ENCODE measurements at regions not wholly inside any gene's neighbourhood (a gene's known extent, or its start where the extent isn't known, plus 50 kb on each side); places are given as distances from the start of the nearest gene placed in this dataset.

GRCh38 chr10:94218493-94219183 is 144.1 kb downstream of the NOC3L start:
- Histone ChIP-seq H3K36me3 (no peaks in the 10 kb centered on the region), H3K4me1 (peaks cover 0 to 21% (median 0%) of the 10 kb centered on the region in 4 donors), H3K27me3 (no peaks in the 10 kb centered on the region), H3K27ac (no peak overlapping the region), H3K4me3 (no peak overlapping the region), H3K9me3 (no peaks in the 10 kb centered on the region)
- 77 to 88% methylated on average over 2 of the region's 2 CpGs for WGBS, 2 donors
- DNase-seq (ENCODE audit: low spot score in 2 of 2) = no peak
- TF ChIP-seq EP300 (IDR thresholded peaks at IDR 0.05) = no peak
- no peak for TF ChIP-seq POLR2A (IDR thresholded peaks at IDR 0.05)
- no peak for TF ChIP-seq CTCF (IDR thresholded peaks at IDR 0.05)

DNA sequence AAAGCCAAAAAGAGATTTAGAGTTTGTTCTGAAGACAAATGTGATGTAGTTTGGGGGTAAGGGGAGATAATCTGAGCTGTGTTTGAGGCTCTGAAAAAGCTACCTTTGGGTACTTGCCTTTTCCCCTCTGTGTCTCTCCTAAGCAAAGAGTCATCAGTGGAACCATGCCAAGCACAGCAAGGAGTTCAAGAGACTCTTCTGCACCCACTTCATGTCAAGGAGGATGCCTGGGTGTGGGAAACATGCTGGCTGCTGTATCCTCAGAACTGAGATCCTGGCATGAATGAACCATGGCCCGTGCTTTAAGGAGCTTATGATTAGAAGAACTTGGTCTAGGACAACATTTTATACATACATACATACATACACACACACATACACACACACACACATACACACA is 142.9 kb downstream of the NOC3L start:
- no peak overlapping the region for H3K27ac ChIP-seq
- 82 to 100% methylated on average over 1 of the region's 1 CpG for WGBS, 2 donors
- no peaks in the 10 kb centered on the region for H3K36me3 ChIP-seq
- no peak overlapping the region for H3K4me3 ChIP-seq
- no peak for DNase-seq (ENCODE audit: low spot score in 2 of 2)
- H3K27me3 ChIP-seq = no peaks in the 10 kb centered on the region
- peaks cover 0 to 14% (median 0%) of the 10 kb centered on the region in 4 donors for H3K4me1 ChIP-seq
- TF ChIP-seq EP300 (IDR thresholded peaks at IDR 0.05) (no peak), POLR2A (IDR thresholded peaks at IDR 0.05) (no peak), CTCF (IDR thresholded peaks at IDR 0.05) (no peak)
- H3K9me3 ChIP-seq = no peaks in the 10 kb centered on the region

- 94 to 95% methylated on average over 8 of the region's 8 CpGs for WGBS, 2 donors
- no peak for TF ChIP-seq EP300 (IDR thresholded peaks at IDR 0.05)
- no peak for TF ChIP-seq POLR2A (IDR thresholded peaks at IDR 0.05)
- no peak for TF ChIP-seq CTCF (IDR thresholded peaks at IDR 0.05)
- no peaks in the 10 kb centered on the region for H3K36me3 ChIP-seq
- H3K4me1 ChIP-seq = peaks cover 0 to 10% (median 2%) of the 10 kb centered on the region in 4 donors
- H3K27ac ChIP-seq = no peak overlapping the region
- H3K9me3 ChIP-seq = no peaks in the 10 kb centered on the region
- H3K4me3 ChIP-seq = no peak overlapping the region
- H3K27me3 ChIP-seq = no peaks in the 10 kb centered on the region
- no peak for DNase-seq (ENCODE audit: low spot score in 2 of 2)
These were observed 142.0 kb downstream of the NOC3L start for GRCh38 chr10:94220717-94221116.

GRCh38 chr10:94223702-94224370 is 138.9 kb downstream of the NOC3L start:
- Histone ChIP-seq H3K4me3 (no peak overlapping the region), H3K27ac (no peak overlapping the region), H3K27me3 (no peaks in the 10 kb centered on the region), H3K4me1 (peaks cover 0 to 10% (median 2%) of the 10 kb centered on the region in 4 donors), H3K36me3 (peaks cover 0 to 11% (median 0%) of the 10 kb centered on the region in 3 donors), H3K9me3 (no peaks in the 10 kb centered on the region)
- TF ChIP-seq POLR2A (IDR thresholded peaks at IDR 0.05) (no peak), EP300 (IDR thresholded peaks at IDR 0.05) (no peak), CTCF (IDR thresholded peaks at IDR 0.05) (no peak)
- no peak for DNase-seq (ENCODE audit: low spot score in 2 of 2)
- 51 to 69% methylated on average over 5 of the region's 5 CpGs for WGBS, 2 donors

GRCh38 chr10:94224656-94225055 is 138.1 kb downstream of the NOC3L start:
- H3K9me3 ChIP-seq = no peaks in the 10 kb centered on the region
- TF ChIP-seq POLR2A (IDR thresholded peaks at IDR 0.05) (no peak), CTCF (IDR thresholded peaks at IDR 0.05) (no peak), EP300 (IDR thresholded peaks at IDR 0.05) (no peak)
- H3K4me3 ChIP-seq = no peak overlapping the region
- WGBS, 2 donors = 63 to 75% methylated on average over 1 of the region's 1 CpG
- H3K4me1 ChIP-seq = peaks cover 0 to 10% (median 2%) of the 10 kb centered on the region in 4 donors
- H3K27ac ChIP-seq = no peak overlapping the region
- no peaks in the 10 kb centered on the region for H3K27me3 ChIP-seq
- no peak for DNase-seq (ENCODE audit: low spot score in 2 of 2)
- H3K36me3 ChIP-seq = peaks cover 0 to 15% (median 0%) of the 10 kb centered on the region in 3 donors
